Breast epithelium (tissue), 3 donors: ENCODE measurements at regions not wholly inside any gene's neighbourhood (a gene's known extent, or its start where the extent isn't known, plus 50 kb on each side); places are given as distances from the start of the nearest gene placed in this dataset.

ENCODE experiments used
- POLR2A ChIP-seq: fragments of 450-650 bp; IDR thresholded peaks from one replicate; pipeline ENCODE4 v1.6.1; 2016; ENCODE audit warnings: antibody characterized with exemption, mild to moderate bottlenecking, moderate library complexity
- POLR2AphosphoS5 ChIP-seq, 3 donors: sonication (generic); formaldehyde crosslinking; IDR thresholded peaks; one replicate each; pipeline ENCODE4 v1.6.1; 2017; ENCODE audit warnings: antibody characterized with exemption in 3 of 3
- TF ChIP-seq, protein P1 (sequence below), 3 donors: fragments of 450-650 bp; IDR thresholded peaks; one replicate each; pipeline ENCODE4 v1.5.1; 2016 to 2017; ENCODE audit warnings: antibody characterized with exemption in 3 of 3, mild to moderate bottlenecking in 3 of 3, moderate library complexity in 3 of 3

GRCh38 chr11:116648247-116649174, 124.3 kb downstream of the BUD13 start:
- TF ChIP-seq, protein P1, sequence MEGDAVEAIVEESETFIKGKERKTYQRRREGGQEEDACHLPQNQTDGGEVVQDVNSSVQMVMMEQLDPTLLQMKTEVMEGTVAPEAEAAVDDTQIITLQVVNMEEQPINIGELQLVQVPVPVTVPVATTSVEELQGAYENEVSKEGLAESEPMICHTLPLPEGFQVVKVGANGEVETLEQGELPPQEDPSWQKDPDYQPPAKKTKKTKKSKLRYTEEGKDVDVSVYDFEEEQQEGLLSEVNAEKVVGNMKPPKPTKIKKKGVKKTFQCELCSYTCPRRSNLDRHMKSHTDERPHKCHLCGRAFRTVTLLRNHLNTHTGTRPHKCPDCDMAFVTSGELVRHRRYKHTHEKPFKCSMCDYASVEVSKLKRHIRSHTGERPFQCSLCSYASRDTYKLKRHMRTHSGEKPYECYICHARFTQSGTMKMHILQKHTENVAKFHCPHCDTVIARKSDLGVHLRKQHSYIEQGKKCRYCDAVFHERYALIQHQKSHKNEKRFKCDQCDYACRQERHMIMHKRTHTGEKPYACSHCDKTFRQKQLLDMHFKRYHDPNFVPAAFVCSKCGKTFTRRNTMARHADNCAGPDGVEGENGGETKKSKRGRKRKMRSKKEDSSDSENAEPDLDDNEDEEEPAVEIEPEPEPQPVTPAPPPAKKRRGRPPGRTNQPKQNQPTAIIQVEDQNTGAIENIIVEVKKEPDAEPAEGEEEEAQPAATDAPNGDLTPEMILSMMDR (IDR thresholded peaks at IDR 0.05) = no peak
- TF ChIP-seq POLR2AphosphoS5 (IDR thresholded peaks at IDR 0.05) (no peak), POLR2A (no peak)
